Hepatocyte (in vitro differentiated cells): ENCODE measurements at regions not wholly inside any gene's neighbourhood (a gene's known extent, or its start where the extent isn't known, plus 50 kb on each side); places are given as distances from the start of the nearest gene placed in this dataset.

Experiments
- CTCF ChIP-seq: fragments of 200-600 bp; sonication (generic); IDR thresholded peaks from 2 replicates; pipeline ENCODE4 v1.5.1; 2016; ENCODE audit warnings: antibody characterized with exemption, mild to moderate bottlenecking; ENCODE audit not compliant: poor library complexity
- EZH2 ChIP-seq: fragments of 200-600 bp; sonication (generic); IDR thresholded peaks from 2 replicates; pipeline ENCODE4 v1.6.1; 2016; ENCODE audit warnings: antibody characterized with exemption, mild to moderate bottlenecking, borderline replicate concordance
- EZH2phosphoT487 ChIP-seq: fragments of 200-600 bp; sonication (generic); IDR thresholded peaks from one replicate; pipeline ENCODE4 v1.6.1; 2018; ENCODE audit warnings: antibody characterized with exemption, mild to moderate bottlenecking, low read depth, moderate library complexity; ENCODE audit not compliant: unreplicated experiment, severe bottlenecking

DNA sequence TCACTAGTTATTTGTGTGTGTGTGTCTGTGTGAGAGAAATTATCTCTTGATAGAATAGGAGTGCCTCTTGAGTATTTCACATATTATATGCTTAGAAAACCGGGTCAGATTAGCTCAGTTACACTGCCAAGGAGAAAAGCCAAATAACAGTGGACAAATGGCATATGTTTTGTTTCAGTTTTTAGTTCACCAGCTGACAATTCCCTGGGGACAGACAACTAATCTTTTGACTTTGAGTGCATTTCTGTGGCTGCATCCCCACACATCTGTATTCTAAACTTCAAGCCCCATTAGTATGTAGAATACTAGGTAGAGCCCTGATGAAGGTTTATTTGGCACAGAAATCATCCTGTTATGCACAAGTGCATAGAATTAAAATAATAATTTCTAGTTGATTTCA, 227.7 kb upstream of the CNTN3 start:
- TF ChIP-seq CTCF (no peak), EZH2 (no peak), EZH2phosphoT487 (no peak)
